SK-N-SH treated with all-trans-retinoic acid at 6 μM for 48 hours (cell line): ENCODE measurements at regions not wholly inside any gene's neighbourhood (a gene's known extent, or its start where the extent isn't known, plus 50 kb on each side); places are given as distances from the start of the nearest gene placed in this dataset.
"Not testable (repeated sequence)": the region's sequence is repeated elsewhere in the genome, so short reads cannot be mapped to it uniquely, and the experiment has no call there.

Experiments used
- ATAC-seq: fragments of 200-7000 bp; cut with Tn5 transposase; 3 replicates; pipeline ENCODE4 v1.9.1; 2020; ENCODE audit warnings: mild to moderate bottlenecking, moderate library complexity
- ARNTL ChIP-seq: fragments of 450-650 bp; formaldehyde crosslinking; IDR thresholded peaks from 2 replicates; pipeline ENCODE4 v1.5.0; 2020; ENCODE audit warnings: low read depth, mild to moderate bottlenecking, moderate library complexity, borderline replicate concordance
- BACH2 ChIP-seq: fragments of 250-450 bp; sonication (Bioruptor Pico); IDR thresholded peaks from 2 replicates; pipeline ENCODE4 v1.9.0; 2021; ENCODE audit warnings: mild to moderate bottlenecking, borderline replicate concordance
- CSDC2 ChIP-seq: fragments of 250-450 bp; sonication (Bioruptor Pico); IDR thresholded peaks from 2 replicates; pipeline ENCODE4 v1.5.0; 2020; ENCODE audit warnings: mild to moderate bottlenecking, moderate library complexity
- ESRRG ChIP-seq: fragments of 250-450 bp; sonication (Bioruptor Pico); IDR thresholded peaks from 2 replicates; pipeline ENCODE4 v1.6.1; 2021; ENCODE audit warnings: mild to moderate bottlenecking
- ISL1 ChIP-seq: fragments of 250-450 bp; sonication (Bioruptor Pico); IDR thresholded peaks from 2 replicates; pipeline ENCODE4 v2.1.2; 2022; ENCODE audit warnings: mild to moderate bottlenecking, moderate library complexity
- OSR1 ChIP-seq: fragments of 250-450 bp; sonication (Bioruptor Pico); IDR thresholded peaks from 2 replicates; pipeline ENCODE4 v1.8.0; 2022; ENCODE audit warnings: moderate library complexity, mild to moderate bottlenecking, inconsistent platforms
- PATZ1 ChIP-seq: fragments of 250-450 bp; sonication (Bioruptor Pico); IDR thresholded peaks from 2 replicates; pipeline ENCODE4 v1.8.0; 2020; ENCODE audit warnings: mild to moderate bottlenecking, moderate library complexity, borderline replicate concordance
- PPARA ChIP-seq: fragments of 250-450 bp; sonication (Bioruptor Pico); IDR thresholded peaks from 2 replicates; pipeline ENCODE4 v1.5.0; 2020; ENCODE audit warnings: mild to moderate bottlenecking, borderline replicate concordance
- RARB ChIP-seq: fragments of 250-450 bp; sonication (Bioruptor Pico); IDR thresholded peaks from 2 replicates; pipeline ENCODE4 v1.8.0; 2021; ENCODE audit warnings: mild to moderate bottlenecking, moderate library complexity
- SNAI2 ChIP-seq: fragments of 250-450 bp; sonication (Bioruptor Pico); IDR thresholded peaks from 2 replicates; pipeline ENCODE4 v1.5.0; 2020; ENCODE audit warnings: mild to moderate bottlenecking, moderate library complexity
- TCF4 ChIP-seq: fragments of 250-450 bp; sonication (Bioruptor Pico); IDR thresholded peaks from 2 replicates; pipeline ENCODE4 v1.8.0; 2021; ENCODE audit warnings: mild to moderate bottlenecking, moderate library complexity, borderline replicate concordance
- TOX ChIP-seq: fragments of 250-450 bp; sonication (Bioruptor Pico); IDR thresholded peaks from 2 replicates; pipeline ENCODE4 v1.8.0; 2021; ENCODE audit warnings: mild to moderate bottlenecking, moderate library complexity, borderline replicate concordance
- TSHZ2 ChIP-seq: fragments of 250-450 bp; sonication (Bioruptor Pico); IDR thresholded peaks from 2 replicates; pipeline ENCODE4 v1.5.0; 2020; ENCODE audit warnings: mild to moderate bottlenecking, moderate library complexity
- ZC3H10 ChIP-seq: fragments of 250-450 bp; sonication (Bioruptor Pico); IDR thresholded peaks from 2 replicates; pipeline ENCODE4 v1.5.1; 2021; ENCODE audit warnings: mild to moderate bottlenecking, moderate library complexity
- ZFP3 ChIP-seq: fragments of 250-450 bp; sonication (Bioruptor Pico); IDR thresholded peaks from 2 replicates; pipeline ENCODE4 v1.5.0; 2020; ENCODE audit warnings: mild to moderate bottlenecking, moderate library complexity
- ZFP30 ChIP-seq: fragments of 450-650 bp; formaldehyde crosslinking; IDR thresholded peaks from 2 replicates; pipeline ENCODE4 v1.5.0; 2022; ENCODE audit warnings: mild to moderate bottlenecking, moderate library complexity
- ZNF565 ChIP-seq: fragments of 450-650 bp; formaldehyde crosslinking; conservative IDR thresholded peaks from 2 replicates; pipeline ENCODE4 v1.5.0; 2020; ENCODE audit warnings: low read depth, mild to moderate bottlenecking, moderate library complexity
- ZNF8 ChIP-seq: fragments of 450-650 bp; formaldehyde crosslinking; IDR thresholded peaks from 2 replicates; pipeline ENCODE4 v1.5.0; 2020; ENCODE audit warnings: mild to moderate bottlenecking, moderate library complexity
- TF ChIP-seq, protein P1 (sequence below): fragments of 250-450 bp; sonication (Bioruptor Pico); IDR thresholded peaks from 2 replicates; pipeline ENCODE4 v1.5.1; 2021; ENCODE audit warnings: mild to moderate bottlenecking, moderate library complexity
- TF ChIP-seq, protein P2 (sequence below): fragments of 250-450 bp; sonication (Bioruptor Pico); IDR thresholded peaks from 2 replicates; pipeline ENCODE4 v1.5.1; 2020; ENCODE audit warnings: low read depth, mild to moderate bottlenecking, moderate library complexity

DNA sequence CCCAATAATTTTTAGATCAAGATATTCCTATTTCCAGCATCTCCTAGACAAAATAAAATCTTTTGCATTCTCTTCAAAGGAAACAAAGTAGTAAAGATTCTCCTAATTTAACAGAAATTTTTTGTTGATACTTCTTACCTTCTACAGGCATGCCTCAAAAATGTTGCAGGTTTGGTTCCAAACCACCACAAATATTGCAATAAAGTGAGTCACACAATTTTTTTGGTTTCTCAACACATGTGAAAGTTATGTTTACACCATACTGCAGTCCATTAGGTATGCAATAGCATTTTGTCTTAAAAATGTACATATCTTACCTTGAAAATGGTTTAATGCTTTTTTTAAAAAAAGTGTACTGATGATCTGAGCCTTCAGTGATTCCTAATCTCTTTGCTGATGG is 65.6 kb upstream of the USP15 start:
- no peak for ATAC-seq
- TF ChIP-seq ZFP3 (CRISPR knock-in tag): no peak

DNA sequence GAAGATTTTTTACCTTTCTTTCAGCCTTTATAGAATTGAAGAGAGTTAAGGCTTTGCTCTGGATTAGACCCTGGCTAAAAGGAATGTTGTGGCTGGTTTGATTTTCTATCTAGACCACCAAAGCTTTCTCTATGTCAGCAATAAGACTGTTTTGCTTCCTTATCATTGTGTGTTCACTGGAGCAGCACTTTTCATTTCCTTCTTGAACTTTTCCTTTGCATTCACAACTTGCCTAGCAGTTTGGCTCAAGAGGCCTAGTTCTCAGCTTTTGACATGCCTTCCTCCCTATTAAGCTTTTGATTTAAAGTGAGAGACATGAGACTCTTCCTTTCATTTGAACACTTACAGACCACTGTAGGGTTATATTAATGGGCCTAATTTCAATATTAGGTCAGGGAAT is 64.1 kb upstream of the USP15 start:
- no peak for ATAC-seq
- TF ChIP-seq RARB: no peak
- TF ChIP-seq, protein P1, sequence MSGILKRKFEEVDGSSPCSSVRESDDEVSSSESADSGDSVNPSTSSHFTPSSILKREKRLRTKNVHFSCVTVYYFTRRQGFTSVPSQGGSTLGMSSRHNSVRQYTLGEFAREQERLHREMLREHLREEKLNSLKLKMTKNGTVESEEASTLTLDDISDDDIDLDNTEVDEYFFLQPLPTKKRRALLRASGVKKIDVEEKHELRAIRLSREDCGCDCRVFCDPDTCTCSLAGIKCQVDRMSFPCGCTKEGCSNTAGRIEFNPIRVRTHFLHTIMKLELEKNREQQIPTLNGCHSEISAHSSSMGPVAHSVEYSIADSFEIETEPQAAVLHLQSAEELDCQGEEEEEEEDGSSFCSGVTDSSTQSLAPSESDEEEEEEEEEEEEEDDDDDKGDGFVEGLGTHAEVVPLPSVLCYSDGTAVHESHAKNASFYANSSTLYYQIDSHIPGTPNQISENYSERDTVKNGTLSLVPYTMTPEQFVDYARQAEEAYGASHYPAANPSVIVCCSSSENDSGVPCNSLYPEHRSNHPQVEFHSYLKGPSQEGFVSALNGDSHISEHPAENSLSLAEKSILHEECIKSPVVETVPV (CRISPR knock-in tag): no peak
- TF ChIP-seq ZC3H10 (CRISPR knock-in tag): no peak
- no peak for TF ChIP-seq ZFP30 (CRISPR knock-in tag)
- no peak for TF ChIP-seq ZFP3 (CRISPR knock-in tag)
- TF ChIP-seq ZNF565 (CRISPR knock-in tag): no peak
- no peak for TF ChIP-seq TSHZ2
- TF ChIP-seq TCF4 (CRISPR knock-in tag): no peak
- TF ChIP-seq CSDC2: no peak
- TF ChIP-seq SNAI2 (CRISPR knock-in tag): no peak
- no peak for TF ChIP-seq PPARA
- no peak for TF ChIP-seq ISL1 (CRISPR knock-in tag)

- not testable (repeated sequence) for ATAC-seq
Measured at GRCh38 chr12:62202861-62203260, 57.3 kb upstream of the USP15 start.

- no peak for ATAC-seq
Measured at GRCh38 chr12:62205346-62205745, 54.9 kb upstream of the USP15 start.

GRCh38 chr12:62207248-62207647 is 53.0 kb upstream of the USP15 start:
- no peak for ATAC-seq

More at GRCh38 chr12:62205346-62205745, 54.9 kb upstream of the USP15 start:
- TF ChIP-seq ZFP30 (CRISPR knock-in tag) (no peak), ISL1 (CRISPR knock-in tag) (no peak), ZNF8 (CRISPR knock-in tag) (no peak), BACH2 (CRISPR knock-in tag) (no peak), RARB (no peak), ZFP3 (CRISPR knock-in tag) (no peak), ESRRG (CRISPR knock-in tag) (no peak), SNAI2 (CRISPR knock-in tag) (no peak), ZC3H10 (CRISPR knock-in tag) (no peak), ARNTL (CRISPR knock-in tag) (no peak)
- TF ChIP-seq, protein P2, sequence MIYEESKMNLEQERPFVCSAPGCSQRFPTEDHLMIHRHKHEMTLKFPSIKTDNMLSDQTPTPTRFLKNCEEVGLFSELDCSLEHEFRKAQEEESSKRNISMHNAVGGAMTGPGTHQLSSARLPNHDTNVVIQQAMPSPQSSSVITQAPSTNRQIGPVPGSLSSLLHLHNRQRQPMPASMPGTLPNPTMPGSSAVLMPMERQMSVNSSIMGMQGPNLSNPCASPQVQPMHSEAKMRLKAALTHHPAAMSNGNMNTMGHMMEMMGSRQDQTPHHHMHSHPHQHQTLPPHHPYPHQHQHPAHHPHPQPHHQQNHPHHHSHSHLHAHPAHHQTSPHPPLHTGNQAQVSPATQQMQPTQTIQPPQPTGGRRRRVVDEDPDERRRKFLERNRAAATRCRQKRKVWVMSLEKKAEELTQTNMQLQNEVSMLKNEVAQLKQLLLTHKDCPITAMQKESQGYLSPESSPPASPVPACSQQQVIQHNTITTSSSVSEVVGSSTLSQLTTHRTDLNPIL (CRISPR knock-in tag): no peak

More at GRCh38 chr12:62207248-62207647, 53.0 kb upstream of the USP15 start:
- no peak for TF ChIP-seq OSR1 (CRISPR knock-in tag)
- TF ChIP-seq, protein P1 (CRISPR knock-in tag): no peak
- TF ChIP-seq PATZ1 (CRISPR knock-in tag): no peak
- TF ChIP-seq SNAI2 (CRISPR knock-in tag): no peak
- no peak for TF ChIP-seq ESRRG (CRISPR knock-in tag)
- no peak for TF ChIP-seq ARNTL (CRISPR knock-in tag)
- no peak for TF ChIP-seq TOX (CRISPR knock-in tag)
- no peak for TF ChIP-seq ZFP30 (CRISPR knock-in tag)
- no peak for TF ChIP-seq PPARA
